GM12878 (cell line): ENCODE measurements at regions not wholly inside any gene's neighbourhood (a gene's known extent, or its start where the extent isn't known, plus 50 kb on each side); places are given as distances from the start of the nearest gene placed in this dataset.

Experiments
- ATAC-seq: fragments of 200-7000 bp; cut with Tn5 transposase; 3 replicates; pipeline ENCODE4 v1.9.1; 2020; ENCODE audit warnings: mild to moderate bottlenecking, moderate library complexity
- BruUV-seq: library from RNA; stranded (reverse); fragments of 400-500 nt; replicated peaks from 2 replicates; lab custom pipeline; 2021; lab: Mats Ljungman, UMichigan
- CTCF ChIA-PET: fragments of 300-600 bp; sonication (Branson Sonifier 250); formaldehyde crosslinking; extraction: SDS; loops from one replicate; lab custom pipeline; 2021; ENCODE audit warnings: inconsistent platforms; lab: Yijun Ruan, JAX
- POLR2A ChIA-PET: fragments of 350-600 bp; formaldehyde crosslinking; extraction: SDS; loops from one replicate; lab custom pipeline; 2021; ENCODE audit warnings: inconsistent platforms; lab: Charles Lee
- RAD21 ChIA-PET: fragments of 300-600 bp; sonication (Branson Sonifier 250); formaldehyde crosslinking; loops from one replicate; lab custom pipeline; 2023; ENCODE audit warnings: antibody characterized with exemption; ENCODE audit not compliant: unreplicated experiment; lab: Charles Lee
- SMC1A ChIA-PET: fragments of 300-600 bp; sonication (Branson Sonifier 250); formaldehyde crosslinking; loops from one replicate; lab custom pipeline; 2023; ENCODE audit not compliant: unreplicated experiment, uncharacterized antibody; lab: Charles Lee
- DNase-seq: peaks from one replicate; pipeline ENCODE4 v3.0.0-alpha.2; 2011; ENCODE audit warnings: low read depth, low spot score
- FAIRE-seq: peaks from 3 replicates; lab custom pipeline; 2011; peaks lifted over from hg19 to GRCh38; lab: Jason Lieb, UNC
- H2AFZ ChIP-seq: 2 replicates; pipeline ENCODE4 v1.6.0; 2011; ENCODE audit warnings: low read depth, low read length, control low read depth; ENCODE audit not compliant: control insufficient read depth
- H3K27ac ChIP-seq: 2 replicates; pipeline ENCODE4 v1.5.1; 2011; ENCODE audit warnings: control low read depth; ENCODE audit not compliant: control insufficient read depth, insufficient read depth
- H3K27me3 ChIP-seq, 2 experiments: replicated peaks in 1 of 2; 2 replicates each; pipeline versions ENCODE4 v1.6.0 to v1.6.1; 2011; ENCODE audit warnings: low read length in 1 of 2; ENCODE audit not compliant: control insufficient read depth in 2 of 2, insufficient read depth in 2 of 2
- H3K36me3 ChIP-seq, 2 experiments: 2 replicates each; pipeline ENCODE4 v1.5.1; 2011; ENCODE audit warnings: low read length in 1 of 2; ENCODE audit not compliant: control insufficient read depth in 2 of 2, insufficient read depth in 2 of 2
- H3K4me1 ChIP-seq: 2 replicates; pipeline ENCODE4 v1.6.1; 2011; ENCODE audit warnings: mild to moderate bottlenecking, low read length, moderate library complexity, mixed read lengths; ENCODE audit not compliant: control insufficient read depth, insufficient read depth
- H3K4me2 ChIP-seq: 2 replicates; pipeline ENCODE4 v1.6.0; 2011; ENCODE audit warnings: control low read depth; ENCODE audit not compliant: control insufficient read depth, insufficient read depth
- H3K4me3 ChIP-seq: fragments of 200-600 bp; sonication (generic); 2 replicates; pipeline ENCODE4 v1.5.1; 2016
- H3K79me2 ChIP-seq: 2 replicates; pipeline ENCODE4 v1.6.0; 2011; ENCODE audit warnings: low read length; ENCODE audit not compliant: control insufficient read depth, insufficient read depth
- H3K9ac ChIP-seq: 2 replicates; pipeline ENCODE4 v1.8.0; 2011; ENCODE audit warnings: low read length, control low read depth, mixed read lengths; ENCODE audit not compliant: control insufficient read depth, insufficient read depth
- H3K9me3 ChIP-seq: replicated peaks from 3 replicates; pipeline ENCODE4 v1.5.1; 2011; ENCODE audit warnings: mild to moderate bottlenecking, low read length; ENCODE audit not compliant: control insufficient read depth, insufficient read depth
- H4K20me1 ChIP-seq: 2 replicates; pipeline ENCODE4 v1.6.0; 2011; ENCODE audit not compliant: control insufficient read depth, insufficient read depth
- CBFB ChIP-seq: IDR thresholded peaks from 2 replicates; pipeline ENCODE4 v1.6.1; 2016; ENCODE audit warnings: antibody characterized with exemption, low read depth
- ETV6 ChIP-seq, 2 experiments: fragments of 450-650 bp in 1 of 2; IDR thresholded peaks in 1 of 2; conservative IDR thresholded peaks in 1 of 2; 2 replicates each; pipeline ENCODE4 v1.6.1; 2014; ENCODE audit warnings: antibody characterized with exemption in 1 of 2, borderline replicate concordance in 1 of 2, low read depth in 1 of 2, mild to moderate bottlenecking in 1 of 2, moderate library complexity in 1 of 2
- RAD21 ChIP-seq: IDR thresholded peaks from 2 replicates; pipeline ENCODE4 v1.6.1; 2011; ENCODE audit warnings: mild to moderate bottlenecking, low read depth, low read length, moderate library complexity; ENCODE audit not compliant: insufficient read depth
- RFX5 ChIP-seq: IDR thresholded peaks from 2 replicates; pipeline ENCODE4 v1.6.1; 2011; ENCODE audit warnings: low read depth, low read length, improper control_type of control experiment
- SMAD5 ChIP-seq: IDR thresholded peaks from 2 replicates; pipeline ENCODE4 v1.6.1; 2016; ENCODE audit warnings: antibody characterized with exemption, low read depth
- ZNF384 ChIP-seq: IDR thresholded peaks from 2 replicates; pipeline ENCODE4 v1.6.1; 2012; ENCODE audit warnings: low read depth, mild to moderate bottlenecking, low read length, improper control_type of control experiment, borderline replicate concordance
- WGBS: methylation state at CpG from one replicate; pipeline ENCODE4 v1.1.6; 2016; ENCODE audit warnings: low lambda C conversion rate; ENCODE audit not compliant: insufficient replicate concordance, insufficient coverage; ENCODE audit errors: missing lambda C conversion rate; 5-methylcytosine and 5-hydroxymethylcytosine counted together
- in situ Hi-C: fragments of 300-500 bp; cut with MboI; formaldehyde crosslinking; loops from 9 replicates; pipeline ENCODE4 v1.14.3; 2018; ENCODE audit warnings: mixed read lengths
- intact Hi-C: fragments of 100-400 bp; cut with micrococcal nuclease; formaldehyde crosslinking; loops from one replicate; pipeline ENCODE4 v1.14.2; 2022; ENCODE audit not compliant: unreplicated experiment
- TF ChIP-seq, protein P1 (sequence below): fragments of 450-650 bp; formaldehyde crosslinking; IDR thresholded peaks from 2 replicates; pipeline ENCODE4 v1.4.0; 2020; ENCODE audit warnings: mild to moderate bottlenecking, moderate library complexity
- TF ChIP-seq, protein P2 (sequence below): IDR thresholded peaks from 2 replicates; pipeline ENCODE4 v1.6.1; 2011; ENCODE audit warnings: borderline replicate concordance, low read depth, mild to moderate bottlenecking, moderate library complexity, low read length; ENCODE audit not compliant: insufficient read depth, poor library complexity, severe bottlenecking
- TF ChIP-seq, protein P3 (sequence below): fragments of 450-650 bp; IDR thresholded peaks from 2 replicates; pipeline ENCODE4 v1.6.1; 2016; ENCODE audit warnings: mild to moderate bottlenecking
- TF ChIP-seq, protein P4 (sequence below): fragments of 450-650 bp; formaldehyde crosslinking; IDR thresholded peaks from 2 replicates; pipeline ENCODE4 v1.4.0; 2022; ENCODE audit warnings: mild to moderate bottlenecking, moderate library complexity

DNA sequence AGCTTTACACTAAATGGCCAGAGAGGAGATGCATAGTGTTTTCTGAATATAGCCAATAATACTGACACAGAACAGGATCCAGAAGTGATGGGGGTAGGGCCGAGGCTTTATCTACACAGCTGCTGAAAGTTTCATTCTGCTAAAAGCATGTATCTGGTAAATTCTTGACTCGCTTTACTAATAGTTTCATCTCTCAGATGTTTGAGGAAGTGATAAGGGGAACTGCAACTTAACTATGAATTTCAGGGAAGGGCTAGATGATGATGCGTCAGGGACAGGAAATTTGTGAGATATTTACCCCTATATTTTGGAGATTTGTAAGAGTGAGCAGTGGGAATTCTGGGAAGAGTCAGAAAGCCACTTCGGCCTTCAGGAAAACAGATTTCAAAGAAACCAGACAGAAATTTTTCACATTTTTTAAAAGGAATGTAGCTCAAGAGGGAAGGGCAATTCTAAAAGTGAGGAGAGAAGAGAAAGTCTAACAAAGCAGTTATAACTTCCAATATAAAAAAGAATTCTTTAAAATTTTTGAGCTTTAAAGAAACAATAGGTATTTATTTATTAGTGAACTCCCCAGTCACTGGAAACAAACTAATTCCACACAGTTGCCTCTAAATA, 243.1 kb downstream of the BCAT1 start (continued):
- TF ChIP-seq SMAD5 (no peak), CBFB (no peak; the same call in 1 of the 2 replicates)
- TF ChIP-seq, protein P1, sequence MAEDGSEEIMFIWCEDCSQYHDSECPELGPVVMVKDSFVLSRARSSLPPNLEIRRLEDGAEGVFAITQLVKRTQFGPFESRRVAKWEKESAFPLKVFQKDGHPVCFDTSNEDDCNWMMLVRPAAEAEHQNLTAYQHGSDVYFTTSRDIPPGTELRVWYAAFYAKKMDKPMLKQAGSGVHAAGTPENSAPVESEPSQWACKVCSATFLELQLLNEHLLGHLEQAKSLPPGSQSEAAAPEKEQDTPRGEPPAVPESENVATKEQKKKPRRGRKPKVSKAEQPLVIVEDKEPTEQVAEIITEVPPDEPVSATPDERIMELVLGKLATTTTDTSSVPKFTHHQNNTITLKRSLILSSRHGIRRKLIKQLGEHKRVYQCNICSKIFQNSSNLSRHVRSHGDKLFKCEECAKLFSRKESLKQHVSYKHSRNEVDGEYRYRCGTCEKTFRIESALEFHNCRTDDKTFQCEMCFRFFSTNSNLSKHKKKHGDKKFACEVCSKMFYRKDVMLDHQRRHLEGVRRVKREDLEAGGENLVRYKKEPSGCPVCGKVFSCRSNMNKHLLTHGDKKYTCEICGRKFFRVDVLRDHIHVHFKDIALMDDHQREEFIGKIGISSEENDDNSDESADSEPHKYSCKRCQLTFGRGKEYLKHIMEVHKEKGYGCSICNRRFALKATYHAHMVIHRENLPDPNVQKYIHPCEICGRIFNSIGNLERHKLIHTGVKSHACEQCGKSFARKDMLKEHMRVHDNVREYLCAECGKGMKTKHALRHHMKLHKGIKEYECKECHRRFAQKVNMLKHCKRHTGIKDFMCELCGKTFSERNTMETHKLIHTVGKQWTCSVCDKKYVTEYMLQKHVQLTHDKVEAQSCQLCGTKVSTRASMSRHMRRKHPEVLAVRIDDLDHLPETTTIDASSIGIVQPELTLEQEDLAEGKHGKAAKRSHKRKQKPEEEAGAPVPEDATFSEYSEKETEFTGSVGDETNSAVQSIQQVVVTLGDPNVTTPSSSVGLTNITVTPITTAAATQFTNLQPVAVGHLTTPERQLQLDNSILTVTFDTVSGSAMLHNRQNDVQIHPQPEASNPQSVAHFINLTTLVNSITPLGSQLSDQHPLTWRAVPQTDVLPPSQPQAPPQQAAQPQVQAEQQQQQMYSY (CRISPR knock-in tag) = no peak

DNA sequence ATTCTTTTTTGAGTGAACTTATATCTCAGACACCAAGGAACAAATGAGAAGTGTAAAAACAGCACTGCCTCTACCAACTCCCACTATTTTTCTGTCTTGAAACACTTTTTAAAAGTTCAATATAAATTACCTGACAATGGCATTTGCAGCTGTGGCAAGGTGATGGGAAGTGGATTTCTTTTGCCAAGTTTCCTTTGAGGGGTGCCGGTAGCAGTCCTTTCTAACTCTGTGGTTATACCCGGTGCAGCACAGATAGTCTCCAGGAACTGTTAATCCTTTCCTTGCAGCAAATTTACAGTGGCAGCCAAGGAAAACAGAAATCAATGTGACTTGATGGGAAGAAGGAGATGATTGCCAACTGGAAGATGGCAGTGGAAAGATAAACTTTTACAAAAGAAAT, 243.7 kb downstream of the BCAT1 start:
- Histone ChIP-seq H3K9ac (no peak overlapping the region), H3K36me3 (no peaks in the 10 kb centered on the region), H3K27me3 (no peaks in the 10 kb centered on the region), H3K79me2 (no peaks in the 10 kb centered on the region), H2AFZ (no peak overlapping the region), H3K4me3 (0 out of 2 replicates have a peak overlapping the region, but pooled peaks have one; percentile 6), H3K4me1 (peaks cover 16% of the 10 kb centered on the region; the same call in 1 of the 2 replicates), H3K9me3 (peaks cover 1% of the 10 kb centered on the region; the same call in 1 of the 3 replicates), H3K4me2 (peak overlapping the region; percentile 87), H4K20me1 (no peaks in the 10 kb centered on the region), H3K27ac (0 out of 2 replicates have a peak overlapping the region, but pooled peaks have one; percentile 33)
- WGBS = 20% methylated on average over 2 of the region's 2 CpGs
- TF ChIP-seq, protein P2, sequence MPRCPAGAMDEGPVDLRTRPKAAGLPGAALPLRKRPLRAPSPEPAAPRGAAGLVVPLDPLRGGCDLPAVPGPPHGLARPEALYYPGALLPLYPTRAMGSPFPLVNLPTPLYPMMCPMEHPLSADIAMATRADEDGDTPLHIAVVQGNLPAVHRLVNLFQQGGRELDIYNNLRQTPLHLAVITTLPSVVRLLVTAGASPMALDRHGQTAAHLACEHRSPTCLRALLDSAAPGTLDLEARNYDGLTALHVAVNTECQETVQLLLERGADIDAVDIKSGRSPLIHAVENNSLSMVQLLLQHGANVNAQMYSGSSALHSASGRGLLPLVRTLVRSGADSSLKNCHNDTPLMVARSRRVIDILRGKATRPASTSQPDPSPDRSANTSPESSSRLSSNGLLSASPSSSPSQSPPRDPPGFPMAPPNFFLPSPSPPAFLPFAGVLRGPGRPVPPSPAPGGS = no peak
- TF ChIP-seq, protein P3, sequence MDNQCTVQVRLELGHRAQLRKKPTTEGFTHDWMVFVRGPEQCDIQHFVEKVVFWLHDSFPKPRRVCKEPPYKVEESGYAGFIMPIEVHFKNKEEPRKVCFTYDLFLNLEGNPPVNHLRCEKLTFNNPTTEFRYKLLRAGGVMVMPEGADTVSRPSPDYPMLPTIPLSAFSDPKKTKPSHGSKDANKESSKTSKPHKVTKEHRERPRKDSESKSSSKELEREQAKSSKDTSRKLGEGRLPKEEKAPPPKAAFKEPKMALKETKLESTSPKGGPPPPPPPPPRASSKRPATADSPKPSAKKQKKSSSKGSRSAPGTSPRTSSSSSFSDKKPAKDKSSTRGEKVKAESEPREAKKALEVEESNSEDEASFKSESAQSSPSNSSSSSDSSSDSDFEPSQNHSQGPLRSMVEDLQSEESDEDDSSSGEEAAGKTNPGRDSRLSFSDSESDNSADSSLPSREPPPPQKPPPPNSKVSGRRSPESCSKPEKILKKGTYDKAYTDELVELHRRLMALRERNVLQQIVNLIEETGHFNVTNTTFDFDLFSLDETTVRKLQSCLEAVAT = no peak
- TF ChIP-seq RFX5 (no peak), ZNF384 (no peak), RAD21 (no peak), ETV6 (conservative IDR thresholded peaks at IDR 0.05 in 1 of 2, IDR thresholded peaks at IDR 0.05 in 1 of 2; ENCODE audit: borderline replicate concordance in 1 of 2, low read depth in 1 of 2) (no peak)
- TF ChIP-seq, protein P4, sequence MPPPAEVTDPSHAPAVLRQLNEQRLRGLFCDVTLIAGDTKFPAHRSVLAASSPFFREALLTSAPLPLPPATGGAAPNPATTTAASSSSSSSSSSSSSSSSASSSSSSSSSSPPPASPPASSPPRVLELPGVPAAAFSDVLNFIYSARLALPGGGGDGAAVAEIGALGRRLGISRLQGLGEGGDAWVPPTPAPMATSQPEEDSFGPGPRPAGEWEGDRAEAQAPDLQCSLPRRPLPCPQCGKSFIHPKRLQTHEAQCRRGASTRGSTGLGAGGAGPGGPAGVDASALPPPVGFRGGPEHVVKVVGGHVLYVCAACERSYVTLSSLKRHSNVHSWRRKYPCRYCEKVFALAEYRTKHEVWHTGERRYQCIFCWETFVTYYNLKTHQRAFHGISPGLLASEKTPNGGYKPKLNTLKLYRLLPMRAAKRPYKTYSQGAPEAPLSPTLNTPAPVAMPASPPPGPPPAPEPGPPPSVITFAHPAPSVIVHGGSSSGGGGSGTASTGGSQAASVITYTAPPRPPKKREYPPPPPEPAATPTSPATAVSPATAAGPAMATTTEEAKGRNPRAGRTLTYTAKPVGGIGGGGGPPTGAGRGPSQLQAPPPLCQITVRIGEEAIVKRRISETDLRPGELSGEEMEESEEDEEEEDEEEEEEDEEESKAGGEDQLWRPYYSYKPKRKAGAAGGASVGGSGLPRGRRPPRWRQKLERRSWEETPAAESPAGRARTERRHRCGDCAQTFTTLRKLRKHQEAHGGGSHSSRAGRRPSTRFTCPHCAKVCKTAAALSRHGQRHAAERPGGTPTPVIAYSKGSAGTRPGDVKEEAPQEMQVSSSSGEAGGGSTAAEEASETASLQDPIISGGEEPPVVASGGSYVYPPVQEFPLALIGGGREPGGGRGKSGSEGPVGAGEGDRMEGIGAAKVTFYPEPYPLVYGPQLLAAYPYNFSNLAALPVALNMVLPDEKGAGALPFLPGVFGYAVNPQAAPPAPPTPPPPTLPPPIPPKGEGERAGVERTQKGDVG (CRISPR knock-in tag) = no peak
- RAD21 ChIA-PET = interaction anchor here (1.1 to 1.7 kb wide), 2 partner anchors 8 to 35 kb away, joined by 3 to 6 read pairs; no protein-coding TSS in a partner anchor
- POLR2A ChIA-PET = no interaction called here
- CTCF ChIA-PET = no interaction called here
- BruUV-seq = no TSS peak
- ATAC-seq = peak; percentile 31; the same call in 1 of the 3 replicates
- SMC1A ChIA-PET = interaction anchor here (0.6 to 1.8 kb wide), 6 partner anchors 16 to 615 kb away, joined by 3 to 7 read pairs (median 4); no protein-coding TSS in a partner anchor
- intact Hi-C loops = loop anchor here (5.0 kb wide), 1 partner anchor 117 kb away; no protein-coding TSS in a partner anchor
- in situ Hi-C loops = no loop called here
- FAIRE-seq = no peak
- DNase-seq = no peak
